Endodermal cell (in vitro differentiated cells): ENCODE measurements at regions not wholly inside any gene's neighbourhood (a gene's known extent, or its start where the extent isn't known, plus 50 kb on each side); places are given as distances from the start of the nearest gene placed in this dataset.

ENCODE experiments used
- DNase-seq: peaks from one replicate; pipeline ENCODE4 v3.0.0-alpha.2; 2017
- H3K27ac ChIP-seq: 2 replicates; pipeline ENCODE4 v1.5.1; 2013; ENCODE audit warnings: mild to moderate bottlenecking, low read depth, low read length, moderate library complexity
- H3K27me3 ChIP-seq: 2 replicates; pipeline ENCODE4 v1.6.1; 2013; ENCODE audit warnings: mild to moderate bottlenecking, low read length, moderate library complexity; ENCODE audit not compliant: insufficient read depth, control insufficient read depth, poor library complexity, severe bottlenecking
- H3K36me3 ChIP-seq: 2 replicates; pipeline ENCODE4 v1.7.0; 2013; ENCODE audit warnings: mild to moderate bottlenecking, low read length, moderate library complexity; ENCODE audit not compliant: control insufficient read depth, insufficient read depth
- H3K4me1 ChIP-seq: one replicate; pipeline ENCODE4 v1.7.0; 2013; ENCODE audit warnings: low read length; ENCODE audit not compliant: control insufficient read depth, insufficient read depth
- H3K4me3 ChIP-seq: 2 replicates; pipeline ENCODE4 v1.5.1; 2013; ENCODE audit warnings: mild to moderate bottlenecking, low read length, moderate library complexity
- H3K9ac ChIP-seq: 2 replicates; pipeline ENCODE4 v1.6.1; 2013; ENCODE audit warnings: mild to moderate bottlenecking, low read length, moderate library complexity; ENCODE audit not compliant: poor library complexity, severe bottlenecking; ENCODE audit errors: extremely low read depth
- H3K9me3 ChIP-seq: 2 replicates; pipeline ENCODE4 v1.6.1; 2013; ENCODE audit warnings: mild to moderate bottlenecking, low read length, moderate library complexity; ENCODE audit not compliant: control insufficient read depth
- H3K27ac Mint-ChIP-seq: 2 replicates; pipeline ENCODE4 v1.8.0; 2020; ENCODE audit warnings: mixed read lengths
- H3K27me3 Mint-ChIP-seq: 2 replicates; pipeline ENCODE4 v1.8.0; 2021; ENCODE audit warnings: mild to moderate bottlenecking, mixed read lengths; ENCODE audit not compliant: insufficient read depth
- H3K36me3 Mint-ChIP-seq: 2 replicates; pipeline ENCODE4 v1.8.0; 2020; ENCODE audit warnings: low read depth, mixed read lengths
- H3K4me1 Mint-ChIP-seq: 2 replicates; pipeline ENCODE4 v1.8.0; 2020; ENCODE audit warnings: mixed read lengths
- H3K4me3 Mint-ChIP-seq: 2 replicates; pipeline ENCODE4 v1.8.0; 2020; ENCODE audit warnings: mild to moderate bottlenecking, moderate library complexity, mixed read lengths
- H3K9me3 Mint-ChIP-seq: 2 replicates; pipeline ENCODE4 v1.8.0; 2020; ENCODE audit warnings: mild to moderate bottlenecking, mixed read lengths
- CTCF ChIP-seq: fragments of 200-600 bp; sonication (generic); conservative IDR thresholded peaks from 2 replicates; pipeline ENCODE4 v1.5.0; 2021; ENCODE audit warnings: antibody characterized with exemption, mild to moderate bottlenecking
- WGBS, 2 experiments: methylation state at CpG; one replicate each; pipeline versions ENCODE4 v1.1.5 to v1.1.7; 2013; ENCODE audit warnings: missing lambda C conversion rate in 2 of 2, mixed read lengths in 1 of 2; ENCODE audit not compliant: insufficient coverage in 1 of 2, insufficient read length in 1 of 2; 5-methylcytosine and 5-hydroxymethylcytosine counted together

- Histone ChIP-seq H3K4me3 (no peak overlapping the region), H3K4me1 (no peaks in the 10 kb centered on the region), H3K27me3 (peaks cover 40% of the 10 kb centered on the region), H3K9me3 (no peaks in the 10 kb centered on the region), H3K9ac (no peak overlapping the region), H3K36me3 (no peaks in the 10 kb centered on the region), H3K27ac (no peak overlapping the region)
- no peak for TF ChIP-seq CTCF
- Mint-ChIP-seq H3K4me3 (no peak overlapping the region), H3K9me3 (no peaks in the 10 kb centered on the region), H3K36me3 (no peaks in the 10 kb centered on the region), H3K4me1 (no peaks in the 10 kb centered on the region), H3K27me3 (peaks cover 58% of the 10 kb centered on the region), H3K27ac (no peak overlapping the region)
- DNase-seq: no peak
- 82 to 86% methylated on average over 3 to 11 of the region's 11 CpGs for WGBS, 2 experiments
Measured at GRCh38 chr22:22746061-22746962, 101.9 kb downstream of the GGTLC2 start.

- H3K4me3 Mint-ChIP-seq: no peak overlapping the region
- no peak for DNase-seq
- Histone ChIP-seq H3K27me3 (peaks cover 37% of the 10 kb centered on the region), H3K36me3 (no peaks in the 10 kb centered on the region), H3K9me3 (no peaks in the 10 kb centered on the region), H3K4me3 (no peak overlapping the region), H3K4me1 (no peaks in the 10 kb centered on the region), H3K9ac (no peak overlapping the region), H3K27ac (no peak overlapping the region)
- no peaks in the 10 kb centered on the region for H3K4me1 Mint-ChIP-seq
- no peaks in the 10 kb centered on the region for H3K9me3 Mint-ChIP-seq
- no peak overlapping the region for H3K27ac Mint-ChIP-seq
- no peaks in the 10 kb centered on the region for H3K36me3 Mint-ChIP-seq
- no peak for TF ChIP-seq CTCF
- H3K27me3 Mint-ChIP-seq: peaks cover 54% of the 10 kb centered on the region
- WGBS, 2 experiments: 70 to 89% methylated on average over 4 to 8 of the region's 8 CpGs
Measured at GRCh38 chr22:22746963-22747933, 102.8 kb downstream of the GGTLC2 start.

- Mint-ChIP-seq H3K4me1 (no peaks in the 10 kb centered on the region), H3K27me3 (peaks cover 49% of the 10 kb centered on the region)
Measured at GRCh38 chr22:22748297-22748743, 103.9 kb downstream of the GGTLC2 start.

More at GRCh38 chr22:22748297-22748743, 103.9 kb downstream of the GGTLC2 start:
- Histone ChIP-seq H3K36me3 (no peaks in the 10 kb centered on the region), H3K27ac (no peak overlapping the region), H3K9ac (no peak overlapping the region), H3K9me3 (no peaks in the 10 kb centered on the region), H3K4me1 (no peaks in the 10 kb centered on the region), H3K4me3 (no peak overlapping the region), H3K27me3 (peaks cover 30% of the 10 kb centered on the region)
- WGBS, 2 experiments: 60 to 97% methylated on average over 3 to 5 of the region's 5 CpGs
- peak; percentile 75 for TF ChIP-seq CTCF
- no peaks in the 10 kb centered on the region for H3K9me3 Mint-ChIP-seq
- no peak overlapping the region for H3K4me3 Mint-ChIP-seq
- H3K36me3 Mint-ChIP-seq: no peaks in the 10 kb centered on the region
- peak; percentile 83 for DNase-seq
- no peak overlapping the region for H3K27ac Mint-ChIP-seq
